ENCODE measurements at regions not wholly inside any gene's neighbourhood (a gene's known extent, or its start where the extent isn't known, plus 50 kb on each side); places are given as distances from the start of the nearest gene placed in this dataset.
"Not testable (repeated sequence)": the region's sequence is repeated elsewhere in the genome, so short reads cannot be mapped to it uniquely, and the experiment has no call there.

- no peaks in the 10 kb centered on the region for H3K79me2 ChIP-seq
- WGBS (ENCODE audit: low lambda C conversion rate, missing lambda C conversion rate): 94% methylated on average over 1 of the region's 1 CpG
- H3K27ac ChIP-seq: no peak overlapping the region
- no peak for DNase-seq (ENCODE audit: low spot score)
- no peaks in the 10 kb centered on the region for H3K36me3 ChIP-seq (replicated peaks; ENCODE audit: insufficient read depth, low read depth)
- H3K4me3 ChIP-seq: no peak overlapping the region
- no peak overlapping the region for H2AFZ ChIP-seq
- no peaks in the 10 kb centered on the region for H3K9me2 ChIP-seq (replicated peaks; ENCODE audit: insufficient read depth)
- H3K27me3 ChIP-seq: no peaks in the 10 kb centered on the region
- TF ChIP-seq CTCF (IDR thresholded peaks at IDR 0.05; ENCODE audit: poor library complexity) (no peak), EZH2 (IDR thresholded peaks at IDR 0.05; ENCODE audit: borderline replicate concordance) (no peak), EZH2phosphoT487 (IDR thresholded peaks at IDR 0.05; ENCODE audit: low read depth, severe bottlenecking, unreplicated experiment) (no peak)
- H3K4me2 ChIP-seq: no peak overlapping the region
- H3K9me3 ChIP-seq (ENCODE audit: low read depth): no peaks in the 10 kb centered on the region
- no peaks in the 10 kb centered on the region for H3K4me1 ChIP-seq (ENCODE audit: insufficient read depth)
- no peaks in the 10 kb centered on the region for H4K20me1 ChIP-seq (ENCODE audit: insufficient read depth, poor library complexity, severe bottlenecking)
Observed at GRCh38 chr9:115814081-115814480, 339.5 kb upstream of the PAPPA start.

- H3K4me1 ChIP-seq (ENCODE audit: insufficient read depth): no peaks in the 10 kb centered on the region
- no peaks in the 10 kb centered on the region for H3K79me2 ChIP-seq
- no peaks in the 10 kb centered on the region for H3K36me3 ChIP-seq (replicated peaks; ENCODE audit: insufficient read depth, low read depth)
- H3K9me2 ChIP-seq (replicated peaks; ENCODE audit: insufficient read depth): no peaks in the 10 kb centered on the region
- no peak overlapping the region for H3K4me3 ChIP-seq
- no peak for DNase-seq (ENCODE audit: low spot score)
- H2AFZ ChIP-seq: no peak overlapping the region
- H3K27ac ChIP-seq: no peak overlapping the region
- H3K4me2 ChIP-seq: no peak overlapping the region
- no peaks in the 10 kb centered on the region for H4K20me1 ChIP-seq (ENCODE audit: insufficient read depth, poor library complexity, severe bottlenecking)
- H3K27me3 ChIP-seq: no peaks in the 10 kb centered on the region
- no peaks in the 10 kb centered on the region for H3K9me3 ChIP-seq (ENCODE audit: low read depth)
- no peak for TF ChIP-seq EZH2 (IDR thresholded peaks at IDR 0.05; ENCODE audit: borderline replicate concordance)
- TF ChIP-seq EZH2phosphoT487 (IDR thresholded peaks at IDR 0.05; ENCODE audit: low read depth, severe bottlenecking, unreplicated experiment): no peak
- TF ChIP-seq CTCF (IDR thresholded peaks at IDR 0.05; ENCODE audit: poor library complexity): no peak
Observed at GRCh38 chr9:115815786-115816185, 337.8 kb upstream of the PAPPA start.

GRCh38 chr9:115818651-115819050 lies 334.9 kb upstream of the PAPPA start:
- H3K79me2 ChIP-seq; DNase-seq (ENCODE audit: low spot score); H3K4me3 ChIP-seq; H3K4me1 ChIP-seq (ENCODE audit: insufficient read depth); H3K36me3 ChIP-seq (replicated peaks; ENCODE audit: insufficient read depth, low read depth); H3K9me3 ChIP-seq (ENCODE audit: low read depth); H2AFZ ChIP-seq; H3K4me2 ChIP-seq; H3K27me3 ChIP-seq; H3K9me2 ChIP-seq (replicated peaks; ENCODE audit: insufficient read depth); H4K20me1 ChIP-seq (ENCODE audit: insufficient read depth, poor library complexity, severe bottlenecking); H3K27ac ChIP-seq: not testable (repeated sequence)
- WGBS (ENCODE audit: low lambda C conversion rate, missing lambda C conversion rate): 91% methylated on average over 2 of the region's 2 CpGs

GRCh38 chr9:115832031-115832430 lies 321.6 kb upstream of the PAPPA start:
- Histone ChIP-seq H4K20me1 (ENCODE audit: insufficient read depth, poor library complexity, severe bottlenecking) (no peaks in the 10 kb centered on the region), H3K27ac (no peak overlapping the region), H2AFZ (no peak overlapping the region), H3K79me2 (no peaks in the 10 kb centered on the region), H3K4me3 (no peak overlapping the region), H3K36me3 (replicated peaks; ENCODE audit: insufficient read depth, low read depth) (no peaks in the 10 kb centered on the region), H3K4me1 (ENCODE audit: insufficient read depth) (no peaks in the 10 kb centered on the region), H3K27me3 (no peaks in the 10 kb centered on the region), H3K9me2 (replicated peaks; ENCODE audit: insufficient read depth) (no peaks in the 10 kb centered on the region), H3K9me3 (ENCODE audit: low read depth) (no peaks in the 10 kb centered on the region), H3K4me2 (no peak overlapping the region)
- TF ChIP-seq EZH2phosphoT487 (IDR thresholded peaks at IDR 0.05; ENCODE audit: low read depth, severe bottlenecking, unreplicated experiment) (no peak), CTCF (IDR thresholded peaks at IDR 0.05; ENCODE audit: poor library complexity) (no peak), EZH2 (IDR thresholded peaks at IDR 0.05; ENCODE audit: borderline replicate concordance) (no peak)
- DNase-seq (ENCODE audit: low spot score): no peak
- 88% methylated on average over 1 of the region's 1 CpG for WGBS (ENCODE audit: low lambda C conversion rate, missing lambda C conversion rate)
